Central memory CD4-positive, alpha-beta T cell (primary cell): ENCODE measurements at regions not wholly inside any gene's neighbourhood (a gene's known extent, or its start where the extent isn't known, plus 50 kb on each side); places are given as distances from the start of the nearest gene placed in this dataset.

Source experiments
- DNase-seq: peaks from one replicate; pipeline ENCODE4 v3.0.0; 2022

DNA sequence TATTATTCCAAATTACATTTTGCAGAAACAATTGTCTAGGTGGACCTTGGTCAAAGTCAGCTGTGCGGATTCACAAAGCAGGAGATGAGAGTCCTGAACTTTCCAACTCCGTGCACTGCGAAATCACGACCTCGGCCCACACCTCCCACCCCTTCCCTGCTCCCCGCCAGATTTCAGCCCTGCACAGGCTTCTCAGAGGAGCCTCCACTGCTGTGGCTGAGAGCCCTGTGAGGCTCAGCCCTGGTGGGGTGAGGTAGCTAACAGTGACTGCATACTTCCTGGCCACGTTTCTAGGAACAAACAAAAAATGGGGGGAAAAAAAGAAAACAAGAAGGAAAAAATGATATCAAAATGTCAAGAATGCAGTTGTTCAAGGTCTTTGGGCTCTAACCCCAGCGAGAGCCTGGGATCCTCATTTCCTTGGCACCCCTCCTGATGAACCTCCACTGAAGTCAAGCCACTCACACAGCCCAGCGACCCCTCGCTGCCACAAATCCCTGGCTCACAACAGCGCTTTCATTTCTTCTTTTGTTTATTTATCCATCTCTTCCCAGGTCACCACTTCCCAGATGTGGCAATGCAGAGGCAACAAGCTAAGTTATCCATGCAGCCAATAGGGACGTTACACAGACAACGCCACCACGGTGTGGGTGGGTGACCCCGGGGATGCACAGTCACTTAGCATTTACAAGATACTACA, 729.7 kb upstream of the ID2 start:
- DNase-seq = no peak

- DNase-seq = no peak
These were observed 728.7 kb upstream of the ID2 start for GRCh38 chr2:7953195-7953594.

- DNase-seq = no peak
These were observed 727.6 kb upstream of the ID2 start for GRCh38 chr2:7954234-7954633.

GRCh38 chr2:7956126-7956689, 725.6 kb upstream of the ID2 start:
- no peak for DNase-seq

- DNase-seq = no peak
These were observed 720.3 kb upstream of the ID2 start for GRCh38 chr2:7961550-7961949.

DNA sequence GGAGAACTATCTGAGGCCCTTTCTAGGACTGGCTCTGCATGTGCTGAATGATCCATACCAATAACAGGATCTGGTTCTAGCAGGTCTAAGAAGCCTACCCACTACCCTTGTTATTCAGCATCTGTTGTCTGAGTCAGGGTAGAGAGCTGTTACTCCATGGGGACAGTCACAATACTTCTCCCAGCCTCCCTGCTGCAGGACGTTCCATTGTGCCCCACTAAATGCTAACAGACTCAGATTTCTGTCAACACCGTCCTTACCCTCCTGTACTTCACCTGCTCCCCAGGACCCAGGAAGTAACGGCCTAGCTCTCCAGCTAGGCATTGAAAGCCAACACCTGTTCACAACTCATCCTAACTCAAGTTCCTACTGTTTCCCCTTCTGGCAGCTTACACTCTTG, 719.7 kb upstream of the ID2 start:
- DNase-seq = no peak

DNA sequence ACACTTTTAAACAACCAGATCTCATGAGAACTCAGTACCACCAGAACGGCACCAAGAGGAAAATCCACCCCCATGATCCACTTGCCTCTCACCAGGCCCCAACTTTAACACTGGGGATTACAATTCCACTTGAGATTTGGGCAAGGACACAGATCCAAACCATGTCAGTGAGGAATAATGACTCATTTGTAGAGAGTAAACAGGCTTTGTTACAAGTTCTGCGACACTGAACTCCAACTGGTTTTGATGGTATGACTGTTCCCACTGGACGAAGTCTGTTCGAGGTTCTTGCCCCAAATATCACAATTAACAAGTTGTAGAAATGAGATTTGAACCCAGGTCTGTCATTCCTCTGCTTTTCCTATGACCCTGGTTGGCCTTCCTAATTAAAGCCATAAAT, 718.1 kb upstream of the ID2 start:
- DNase-seq = no peak

DNA sequence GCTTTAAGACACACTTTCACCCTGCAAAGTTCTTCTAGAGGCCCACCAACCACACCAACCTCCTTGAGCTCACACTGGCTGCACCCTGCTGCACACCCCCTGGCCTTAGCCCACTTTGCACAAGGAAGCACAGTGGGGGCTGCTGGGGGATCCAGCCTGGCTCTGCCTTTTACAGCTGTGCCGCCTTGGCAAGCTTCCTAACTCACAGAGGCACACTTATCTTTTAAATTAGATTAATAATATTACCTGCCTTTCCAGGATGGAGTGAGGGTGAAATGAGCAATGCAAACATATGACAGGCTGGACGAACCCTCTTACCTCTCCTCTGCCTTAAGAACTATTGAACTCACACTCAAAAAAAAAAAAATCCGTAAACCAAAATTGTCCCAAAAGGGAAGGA, 715.8 kb upstream of the ID2 start:
- no peak for DNase-seq

GRCh38 chr2:7967707-7968405, 714.0 kb upstream of the ID2 start:
- DNase-seq = no peak

DNA sequence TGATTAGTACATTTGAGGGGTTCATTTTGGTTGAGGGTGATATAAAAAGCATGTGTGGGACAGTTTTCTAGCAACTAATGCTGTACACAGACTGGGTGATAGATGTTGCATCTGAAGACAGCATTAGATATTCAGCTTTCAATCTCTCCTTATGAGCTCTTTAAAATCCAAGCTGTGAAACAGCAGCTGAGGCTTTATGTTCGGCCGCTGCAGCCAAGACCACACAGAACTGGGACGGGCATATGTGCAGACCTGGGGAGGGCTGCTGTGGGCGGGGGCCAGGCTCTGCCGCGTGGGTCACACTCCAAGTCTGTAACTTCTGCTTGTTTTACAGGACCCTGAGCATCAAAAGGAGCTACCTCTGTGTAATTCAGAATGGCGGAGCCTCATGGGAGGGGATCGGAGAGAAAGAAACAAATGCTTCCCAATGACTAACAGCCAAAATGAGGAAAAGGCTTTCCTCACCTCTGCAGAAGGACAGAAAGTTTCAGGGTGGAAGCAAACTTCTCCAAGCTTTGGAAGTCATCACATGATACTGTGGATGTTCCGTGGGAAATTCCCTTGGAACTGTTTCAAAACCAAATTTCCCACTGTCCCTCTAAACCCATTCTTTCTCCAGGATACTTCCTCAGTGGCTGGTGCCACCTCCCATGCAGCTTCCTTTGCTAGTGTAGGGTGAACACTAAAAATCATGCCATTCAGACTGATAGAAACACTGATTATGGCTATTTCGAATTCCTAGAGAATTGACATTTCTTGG, 711.9 kb upstream of the ID2 start:
- no peak for DNase-seq

DNA sequence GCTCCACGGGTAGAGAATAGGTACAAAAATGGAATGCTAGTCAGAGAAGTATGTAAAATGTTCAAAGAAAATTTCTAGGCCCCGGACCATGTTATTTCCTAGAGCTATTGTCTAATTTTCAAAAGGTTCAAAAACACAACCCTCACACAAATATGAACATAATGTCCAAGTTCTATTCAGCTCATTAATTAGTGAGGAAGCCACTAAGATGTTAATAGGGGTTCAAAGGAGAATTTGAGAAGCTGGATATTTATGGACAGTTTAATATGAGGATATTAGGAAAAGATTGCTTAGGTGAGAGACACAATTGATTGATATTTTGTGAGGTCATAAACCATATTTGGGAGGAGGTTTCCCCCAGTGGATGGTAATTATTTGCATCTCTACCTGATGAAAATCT, 710.6 kb upstream of the ID2 start:
- no peak for DNase-seq

DNA sequence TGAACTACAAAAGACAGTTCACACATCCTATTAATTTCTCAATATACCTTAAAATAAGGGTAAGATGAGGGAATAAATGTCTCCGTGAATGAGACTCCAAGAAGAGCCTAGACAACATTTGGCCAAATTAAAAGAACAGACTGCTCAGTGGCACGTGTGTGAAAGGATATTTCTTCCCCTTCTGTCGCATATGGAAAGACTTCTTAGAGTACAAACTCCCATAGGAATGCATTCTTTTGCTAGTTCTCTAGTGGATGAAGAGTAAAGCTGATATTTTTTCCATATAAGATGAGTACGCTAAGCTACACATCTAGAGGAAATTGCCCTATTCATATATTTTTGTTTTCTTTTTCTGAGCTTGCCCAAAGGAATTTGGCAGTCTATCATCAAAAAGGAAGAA, 710.0 kb upstream of the ID2 start:
- no peak for DNase-seq

GRCh38 chr2:7972670-7973069, 709.2 kb upstream of the ID2 start:
- no peak for DNase-seq

- DNase-seq = no peak
These were observed 707.9 kb upstream of the ID2 start for GRCh38 chr2:7973801-7974480.

GRCh38 chr2:7974936-7975335, 706.9 kb upstream of the ID2 start:
- no peak for DNase-seq

DNA sequence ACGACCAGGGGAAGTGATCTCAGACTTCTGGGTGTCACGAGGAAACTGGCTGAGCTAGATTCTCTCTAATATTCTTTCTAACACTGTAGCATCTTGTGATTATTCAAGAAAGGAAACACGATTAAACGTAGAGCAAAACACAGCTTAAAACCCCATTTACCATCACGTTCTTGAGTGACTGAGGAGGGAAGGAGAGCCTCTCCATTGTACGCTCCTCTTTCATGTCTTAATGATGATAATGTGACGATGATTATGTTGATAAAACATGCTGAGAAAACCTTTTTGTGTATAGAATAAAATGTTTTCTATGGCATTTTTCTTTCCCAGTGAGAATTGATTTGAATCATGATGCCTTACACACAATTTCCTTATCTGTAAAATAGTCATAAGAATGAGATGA, 705.6 kb upstream of the ID2 start:
- DNase-seq = no peak

DNA sequence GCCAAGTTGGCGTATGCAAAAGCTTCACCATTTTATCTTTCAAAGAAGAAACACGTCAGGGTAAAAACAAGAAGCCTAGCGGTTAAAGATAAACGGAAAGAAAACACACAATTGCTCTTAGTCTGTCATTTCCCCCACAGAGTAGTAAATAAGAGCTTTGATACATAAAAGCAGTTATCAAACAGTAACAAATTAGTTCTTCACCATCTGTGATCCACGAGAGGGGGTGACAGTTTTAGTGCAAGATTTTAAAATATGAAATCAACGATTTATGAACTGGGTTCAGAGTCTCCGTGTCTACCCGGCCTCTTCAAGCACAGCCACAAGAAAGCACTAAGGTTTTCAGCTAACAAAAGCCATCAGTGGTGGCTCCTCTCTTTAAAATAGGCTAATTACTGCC, 703.9 kb upstream of the ID2 start:
- no peak for DNase-seq

- no peak for DNase-seq
These were observed 699.8 kb upstream of the ID2 start for GRCh38 chr2:7982054-7982453.

DNA sequence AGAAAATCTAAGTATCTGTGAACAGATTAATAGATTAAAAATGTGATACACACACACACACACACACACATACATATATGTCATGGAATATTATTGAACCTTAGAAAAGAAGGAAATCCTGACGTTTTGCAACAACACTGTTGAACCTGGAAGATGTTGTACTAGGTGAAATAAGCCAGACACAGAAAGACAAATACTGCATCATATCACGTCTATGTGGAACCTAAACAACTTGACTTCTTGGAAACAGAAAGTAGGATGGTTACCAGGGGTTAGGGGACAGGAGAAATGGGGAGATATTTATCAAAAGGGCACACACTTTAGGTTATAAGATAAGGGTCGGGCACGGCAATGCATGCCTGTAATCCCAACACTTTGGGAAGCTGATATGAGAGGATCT, 698.4 kb upstream of the ID2 start:
- DNase-seq = no peak

- no peak for DNase-seq
These were observed 697.9 kb upstream of the ID2 start for GRCh38 chr2:7983912-7984311.

DNA sequence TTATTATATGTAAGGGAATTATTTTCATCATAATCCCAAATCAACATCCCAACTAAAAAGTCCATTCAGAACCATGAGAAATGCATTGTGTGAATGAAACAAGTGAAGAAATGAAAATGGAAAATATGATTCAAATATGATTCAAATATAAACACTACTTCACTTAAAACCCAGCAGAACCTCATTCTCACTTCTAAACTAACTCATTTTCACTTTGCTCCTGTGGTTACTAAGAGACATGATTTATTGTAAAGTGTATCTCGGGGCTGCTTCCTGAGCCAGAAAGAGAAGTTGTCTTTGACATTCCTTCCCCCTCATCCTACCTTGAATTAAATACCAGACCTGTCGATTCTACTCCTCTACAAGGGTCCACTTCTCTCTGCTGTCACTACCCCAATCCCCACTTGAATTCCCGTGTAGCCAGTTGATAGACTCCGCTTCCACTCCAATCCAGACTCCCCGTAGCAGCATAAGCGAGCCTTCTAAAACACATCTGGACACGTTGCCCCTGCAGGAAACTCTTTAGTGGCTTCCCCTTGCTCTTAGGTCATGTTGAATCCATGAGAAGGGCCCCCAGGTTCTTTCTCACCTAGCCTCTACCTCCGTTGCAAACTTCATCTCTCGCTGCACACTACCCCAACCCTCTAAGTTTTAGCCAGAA, 697.0 kb upstream of the ID2 start:
- DNase-seq = no peak

GRCh38 chr2:7986431-7986830, 695.4 kb upstream of the ID2 start:
- no peak for DNase-seq

- DNase-seq = no peak
These were observed 693.9 kb upstream of the ID2 start for GRCh38 chr2:7987992-7988391.
